H1 (cell line): ENCODE measurements at regions not wholly inside any gene's neighbourhood (a gene's known extent, or its start where the extent isn't known, plus 50 kb on each side); places are given as distances from the start of the nearest gene placed in this dataset.

Experiments used
- CTCF ChIA-PET: fragments of 300-600 bp; sonication (Branson Sonifier 250); formaldehyde crosslinking; loops from one replicate; lab custom pipeline; 2021; ENCODE audit not compliant: partially characterized antibody; lab: Charles Lee
- POLR2A ChIA-PET: fragments of 300-600 bp; sonication (Branson Sonifier 250); formaldehyde crosslinking; loops from one replicate; lab custom pipeline; 2021; ENCODE audit warnings: inconsistent platforms; ENCODE audit not compliant: partially characterized antibody; lab: Charles Lee
- DNase-seq, 2 experiments: peaks; one replicate each; pipeline versions ENCODE4 v3.0.0 to v3.0.0-alpha.2; 2010 to 2022; ENCODE audit warnings: low spot score in 2 of 2, low read depth in 1 of 2, mixed read lengths in 1 of 2
- FAIRE-seq: peaks from 2 replicates; lab custom pipeline; 2011; peaks lifted over from hg19 to GRCh38; lab: Jason Lieb, UNC
- H2AFZ ChIP-seq: 2 replicates; pipeline ENCODE4 v1.8.1; 2012; ENCODE audit warnings: low read length, inconsistent platforms
- H2AK5ac ChIP-seq: 2 replicates; pipeline ENCODE4 v1.6.1; 2013; ENCODE audit warnings: low read depth, low read length
- H2BK120ac ChIP-seq: replicated peaks from 2 replicates; pipeline ENCODE3; 2013; ENCODE audit warnings: low read depth, low read length, inconsistent platforms
- H2BK12ac ChIP-seq: 2 replicates; pipeline ENCODE4 v1.6.1; 2013; ENCODE audit warnings: low read depth, low read length
- H2BK15ac ChIP-seq: 2 replicates; pipeline ENCODE4 v1.6.1; 2013; ENCODE audit warnings: low read length
- H2BK20ac ChIP-seq: 2 replicates; pipeline ENCODE4 v1.6.1; 2013; ENCODE audit warnings: low read length
- H2BK5ac ChIP-seq: 2 replicates; pipeline ENCODE4 v1.6.1; 2013; ENCODE audit warnings: low read depth, low read length
- H3K14ac ChIP-seq: 2 replicates; pipeline ENCODE4 v1.6.1; 2013; ENCODE audit warnings: inconsistent platforms; ENCODE audit not compliant: insufficient read length
- H3K18ac ChIP-seq: 2 replicates; pipeline ENCODE4 v1.6.1; 2013; ENCODE audit warnings: low read length; ENCODE audit errors: extremely low read depth
- H3K23ac ChIP-seq: 2 replicates; pipeline ENCODE4 v1.6.1; 2013; ENCODE audit warnings: inconsistent platforms; ENCODE audit not compliant: insufficient read length
- H3K23me2 ChIP-seq: 2 replicates; pipeline ENCODE4 v1.6.1; 2013; ENCODE audit warnings: low read depth, low read length
- H3K27ac ChIP-seq: 2 replicates; pipeline ENCODE4 v1.6.1; 2011; ENCODE audit warnings: low read depth, low read length, inconsistent platforms
- H3K27me3 ChIP-seq, 4 experiments: replicated peaks in 1 of 4; 1 replicate in 1 of 4; 2 replicates in 3 of 4; pipeline versions ENCODE4 v1.6.1 to v1.8.1; 2011 to 2013; ENCODE audit warnings: low read length in 3 of 4, mild to moderate bottlenecking in 3 of 4, inconsistent platforms in 2 of 4, mixed read lengths in 2 of 4, moderate library complexity in 1 of 4; ENCODE audit not compliant: control insufficient read depth in 3 of 4, insufficient read depth in 3 of 4; ENCODE audit errors: extremely low read depth in 1 of 4
- H3K36me3 ChIP-seq, 4 experiments: 2 replicates each; pipeline versions ENCODE4 v1.6.1 to v1.8.1; 2011 to 2013; ENCODE audit warnings: mild to moderate bottlenecking in 4 of 4, low read length in 3 of 4, moderate library complexity in 2 of 4, control low read depth in 1 of 4, inconsistent platforms in 1 of 4; ENCODE audit not compliant: insufficient read depth in 4 of 4, control insufficient read depth in 2 of 4
- H3K4ac ChIP-seq: replicated peaks from 2 replicates; pipeline ENCODE3; 2013; ENCODE audit warnings: low read length, low read depth, mixed read lengths, inconsistent platforms; ENCODE audit not compliant: insufficient read length
- H3K4me1 ChIP-seq, 4 experiments: replicated peaks in 1 of 4; 1 replicate in 1 of 4; 2 replicates in 3 of 4; pipeline versions ENCODE4 v1.6.1 to v1.8.1; 2011 to 2013; ENCODE audit warnings: low read length in 3 of 4, inconsistent platforms in 2 of 4, mixed read lengths in 1 of 4; ENCODE audit not compliant: insufficient read depth in 4 of 4, control insufficient read depth in 3 of 4
- H3K4me2 ChIP-seq, 2 experiments: 2 replicates each; pipeline versions ENCODE4 v1.6.1 to v1.8.1; 2011 to 2013; ENCODE audit warnings: low read depth in 2 of 2, low read length in 2 of 2, control low read depth in 1 of 2, inconsistent platforms in 1 of 2, mild to moderate bottlenecking in 1 of 2; ENCODE audit not compliant: insufficient read depth in 1 of 2
- H3K4me3 ChIP-seq, 4 experiments: fragments of 200-600, 300-600 bp in 1 of 4; sonication (generic), shearing (Covaris generic), sonication (Bioruptor Twin) in 1 of 4; 2 replicates each; pipeline versions ENCODE4 v1.5.1 to v1.8.1; 2011 to 2016; ENCODE audit warnings: low read length in 4 of 4, low read depth in 3 of 4, control low read depth in 2 of 4, inconsistent platforms in 2 of 4, mild to moderate bottlenecking in 2 of 4, mixed read lengths in 1 of 4, moderate library complexity in 1 of 4; ENCODE audit not compliant: insufficient read depth in 2 of 4; ENCODE audit errors: extremely low read depth in 1 of 4
- H3K56ac ChIP-seq: replicated peaks from 2 replicates; pipeline ENCODE3; 2013; ENCODE audit warnings: low read depth, mild to moderate bottlenecking, mixed read lengths, low read length, inconsistent platforms; ENCODE audit not compliant: insufficient read length
- H3K79me1 ChIP-seq: 2 replicates; pipeline ENCODE4 v1.6.1; 2013; ENCODE audit warnings: low read depth, low read length, control low read depth
- H3K79me2 ChIP-seq, 2 experiments: 2 replicates each; pipeline versions ENCODE4 v1.6.1 to v1.8.1; 2012 to 2013; ENCODE audit warnings: low read length in 2 of 2, mild to moderate bottlenecking in 2 of 2, inconsistent platforms in 1 of 2; ENCODE audit not compliant: insufficient read depth in 2 of 2, control insufficient read depth in 1 of 2
- H3K9ac ChIP-seq, 4 experiments: replicated peaks in 1 of 4; 1 replicate in 1 of 4; 2 replicates in 3 of 4; pipeline versions ENCODE4 v1.6.1 to v1.8.1; 2011 to 2013; ENCODE audit warnings: low read depth in 3 of 4, low read length in 3 of 4, control low read depth in 2 of 4, mild to moderate bottlenecking in 2 of 4, moderate library complexity in 2 of 4, inconsistent platforms in 1 of 4; ENCODE audit errors: extremely low read depth in 1 of 4
- H3K9me3 ChIP-seq, 2 experiments: 2 replicates each; pipeline versions ENCODE4 v1.6.1 to v1.8.1; 2012 to 2013; ENCODE audit warnings: mild to moderate bottlenecking in 2 of 2, moderate library complexity in 2 of 2, control low read depth in 1 of 2, inconsistent platforms in 1 of 2, low read depth in 1 of 2, low read length in 1 of 2, mixed read lengths in 1 of 2; ENCODE audit not compliant: insufficient read depth in 2 of 2
- H4K20me1 ChIP-seq, 2 experiments: replicated peaks in 1 of 2; 2 replicates each; pipeline versions ENCODE3 to v1.8.1; 2011 to 2013; ENCODE audit warnings: inconsistent platforms in 2 of 2, low read length in 2 of 2, mild to moderate bottlenecking in 1 of 2; ENCODE audit not compliant: insufficient read depth in 2 of 2, control insufficient read depth in 1 of 2
- H4K5ac ChIP-seq: 2 replicates; pipeline ENCODE4 v1.6.1; 2013; ENCODE audit warnings: low read length, low read depth, mixed read lengths, inconsistent platforms; ENCODE audit not compliant: insufficient read length
- H4K8ac ChIP-seq: 2 replicates; pipeline ENCODE4 v1.8.0; 2013; ENCODE audit warnings: mild to moderate bottlenecking, moderate library complexity, low read length, inconsistent platforms; ENCODE audit not compliant: insufficient read depth; ENCODE audit errors: extremely low read depth
- H4K91ac ChIP-seq: replicated peaks from 2 replicates; pipeline ENCODE3; 2013; ENCODE audit warnings: low read length, mixed read lengths, inconsistent platforms; ENCODE audit not compliant: insufficient read length
- PHF8 ChIP-seq: fragments of 200-600 bp; sonication (generic); conservative IDR thresholded peaks from 2 replicates; pipeline ENCODE4 v1.7.1; 2012; ENCODE audit warnings: low read depth, mild to moderate bottlenecking, inconsistent platforms, low read length, moderate library complexity
- POLR2A ChIP-seq, 2 experiments: IDR thresholded peaks; 1 replicate in 1 of 2; 2 replicates in 1 of 2; pipeline ENCODE4 v1.6.1; 2011; ENCODE audit warnings: low read depth in 2 of 2, low read length in 2 of 2, mild to moderate bottlenecking in 2 of 2; ENCODE audit errors: control extremely low read depth in 1 of 2
- POU5F1 ChIP-seq: IDR thresholded peaks from 2 replicates; pipeline ENCODE4 v1.6.1; 2011; ENCODE audit warnings: low read depth, mild to moderate bottlenecking, low read length, moderate library complexity
- WGBS, 2 experiments: shearing (Covaris generic) in 1 of 2; methylation state at CpG; one replicate each; pipeline versions ENCODE4 v1.1.6 to v1.1.7; 2013 to 2015; ENCODE audit warnings: low lambda C conversion rate in 2 of 2, mixed read lengths in 2 of 2, inconsistent platforms in 1 of 2, low coverage in 1 of 2, missing lambda C conversion rate in 1 of 2; ENCODE audit not compliant: insufficient replicate concordance in 2 of 2, insufficient coverage in 1 of 2, insufficient read length in 1 of 2; ENCODE audit errors: extremely low coverage in 1 of 2, missing lambda C conversion rate in 1 of 2; 5-methylcytosine and 5-hydroxymethylcytosine counted together

DNA sequence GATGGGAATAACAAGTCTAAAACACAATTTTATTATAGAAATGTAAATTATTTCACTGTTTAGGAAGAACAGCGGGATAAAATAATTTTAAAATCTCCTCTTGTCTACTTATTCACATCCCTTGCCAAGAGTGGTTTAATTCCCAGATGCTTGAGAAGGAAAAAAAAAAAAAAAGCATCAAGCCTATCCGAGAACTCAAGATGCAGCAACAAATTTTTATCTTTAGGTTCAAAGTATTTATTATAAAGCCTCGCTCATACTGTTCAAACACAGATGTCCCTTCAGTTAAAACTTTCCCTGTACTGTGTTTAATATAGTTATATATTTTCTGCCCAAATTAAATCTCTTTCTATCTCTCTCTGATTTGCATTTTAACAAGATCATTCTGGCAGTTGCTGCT lies 1615.8 kb downstream of the PLA2G4A start:
- H3K9ac ChIP-seq: no peak overlapping the region
- H3K23ac ChIP-seq: no peak overlapping the region
- H3K4ac ChIP-seq: no peak overlapping the region
- no peak for FAIRE-seq
- no peaks in the 10 kb centered on the region for H3K9me3 ChIP-seq
- no peak overlapping the region for H4K8ac ChIP-seq
- no peak overlapping the region for H3K56ac ChIP-seq
- no peak overlapping the region for H2BK12ac ChIP-seq
- H2AK5ac ChIP-seq: no peak overlapping the region
- H4K20me1 ChIP-seq: no peaks in the 10 kb centered on the region
- no peak overlapping the region for H3K18ac ChIP-seq
- no peaks in the 10 kb centered on the region for H3K36me3 ChIP-seq
- H4K5ac ChIP-seq: no peak overlapping the region
- no peaks in the 10 kb centered on the region for H3K27me3 ChIP-seq
- H3K4me1 ChIP-seq: no peaks in the 10 kb centered on the region
- H3K4me3 ChIP-seq: no peak overlapping the region
- TF ChIP-seq POLR2A (IDR thresholded peaks at IDR 0.05; ENCODE audit: control extremely low read depth in 1 of 2, low read depth in 2 of 2, low read length in 2 of 2) (no peak), PHF8 (no peak), POU5F1 (no peak)
- CTCF ChIA-PET: no interaction called here
- POLR2A ChIA-PET: no interaction called here
- DNase-seq: no peak
- no peak overlapping the region for H2BK120ac ChIP-seq
- no peaks in the 10 kb centered on the region for H3K23me2 ChIP-seq
- no peak overlapping the region for H2AFZ ChIP-seq
- WGBS, 2 experiments: 64% methylated on average over 3 of the region's 3 CpGs; no CpG with 5 or more reads in 1 of the 2 experiments
- H2BK20ac ChIP-seq: no peak overlapping the region
- no peaks in the 10 kb centered on the region for H3K79me2 ChIP-seq
- H3K27ac ChIP-seq: no peak overlapping the region
- no peak overlapping the region for H3K14ac ChIP-seq
- no peak overlapping the region for H4K91ac ChIP-seq
- no peak overlapping the region for H3K4me2 ChIP-seq
- no peak overlapping the region for H2BK5ac ChIP-seq
- no peak overlapping the region for H2BK15ac ChIP-seq
- H3K79me1 ChIP-seq: no peaks in the 10 kb centered on the region
